ENCODE measurements at regions not wholly inside any gene's neighbourhood (a gene's known extent, or its start where the extent isn't known, plus 50 kb on each side); places are given as distances from the start of the nearest gene placed in this dataset.

DNA sequence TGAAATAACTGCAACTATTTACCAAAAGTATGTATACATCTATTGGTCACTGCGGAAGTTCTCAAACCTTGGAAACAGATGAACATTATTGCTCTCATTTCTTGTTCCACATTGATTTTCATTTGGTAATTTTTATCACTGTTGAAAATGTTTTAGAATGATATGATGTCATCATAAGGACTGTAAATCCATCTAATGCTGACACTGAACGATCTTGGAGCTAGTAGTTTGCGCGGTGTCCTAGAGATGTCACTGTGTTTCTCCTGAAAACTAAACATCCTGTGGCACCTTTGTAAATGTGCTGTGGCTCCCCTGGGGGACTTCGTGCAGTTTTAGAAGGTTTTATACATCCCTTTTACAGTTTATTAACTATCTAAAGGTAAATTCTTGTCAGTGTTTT, 73.5 kb downstream of the DNAJB9 start:
- Histone ChIP-seq H3K4me3 (ENCODE audit: insufficient read depth, low read depth, low read length) (no peak overlapping the region), H3K9me1 (ENCODE audit: insufficient read depth, low read length) (no peaks in the 10 kb centered on the region), H2BK5ac (ENCODE audit: low read depth, low read length, poor library complexity, severe bottlenecking) (no peak overlapping the region), H2BK120ac (ENCODE audit: low read depth, low read length) (no peak overlapping the region), H4K20me1 (ENCODE audit: insufficient read depth, low read length) (no peaks in the 10 kb centered on the region), H4K5ac (ENCODE audit: low read depth, low read length) (no peak overlapping the region), H3K9me3 (ENCODE audit: control insufficient read depth, insufficient read depth, low read length) (no peaks in the 10 kb centered on the region), H3K4me1 (ENCODE audit: control insufficient read depth, insufficient read depth, low read length) (no peaks in the 10 kb centered on the region), H3K4me2 (ENCODE audit: low read depth, low read length) (no peak overlapping the region), H2AK5ac (ENCODE audit: low read depth, low read length) (no peak overlapping the region), H4K91ac (ENCODE audit: insufficient read depth, low read depth, low read length) (no peak overlapping the region), H3K27me3 (ENCODE audit: control insufficient read depth, insufficient read depth, low read length) (no peaks in the 10 kb centered on the region), H2AK9ac (replicated peaks; ENCODE audit: low read depth, low read length, poor library complexity) (no peak overlapping the region), H3K18ac (ENCODE audit: low read depth, low read length) (no peak overlapping the region), H3K23ac (ENCODE audit: low read depth, low read length) (no peak overlapping the region), H3K27ac (ENCODE audit: insufficient read depth, low read length) (no peak overlapping the region), H2AFZ (replicated peaks; ENCODE audit: low read length, poor library complexity) (no peak overlapping the region), H3K79me1 (ENCODE audit: low read depth in 1 of 2, low read length in 2 of 2) (no peaks in the 10 kb centered on the region), H3K14ac (replicated peaks; ENCODE audit: low read depth, low read length) (no peak overlapping the region), H3K4ac (ENCODE audit: low read depth, low read length) (no peak overlapping the region), H4K8ac (ENCODE audit: low read depth in 2 of 2, low read length in 2 of 2) (no peak overlapping the region), H3K9ac (ENCODE audit: low read depth, low read length) (no peak overlapping the region), H3K36me3 (ENCODE audit: control insufficient read depth, insufficient read depth, low read length) (no peaks in the 10 kb centered on the region), H2BK15ac (ENCODE audit: low read depth, low read length) (no peak overlapping the region), H2BK20ac (ENCODE audit: low read depth, low read length) (no peak overlapping the region), H3K56ac (ENCODE audit: extremely low read depth, insufficient read depth, low read length) (no peak overlapping the region)
- ChIA-PET CTCF (no interaction called here), POLR2A (ENCODE audit: unreplicated experiment) (no interaction called here)
- in situ Hi-C loops (cut with MboI; ENCODE audit: low sequenced_read_pairs) (no loop called here), intact Hi-C loops (cut with micrococcal nuclease) (no loop called here), dilution Hi-C loops (cut with HindIII; ENCODE audit: low sequenced_read_pairs, unreplicated experiment) (no loop called here)
- no TSS peak for BruUV-seq (replicated peaks)
- no peak for ATAC-seq (ENCODE audit: low read depth)
- no peak for TF ChIP-seq MAFK (IDR thresholded peaks at IDR 0.05; ENCODE audit: low read depth, low read length)
- no peak for TF ChIP-seq POLR2A (IDR thresholded peaks at IDR 0.05; ENCODE audit: low read depth, low read length)
- no peak for TF ChIP-seq SMC3 (IDR thresholded peaks at IDR 0.05; ENCODE audit: low read depth, low read length)
- TF ChIP-seq MAZ (IDR thresholded peaks at IDR 0.05; ENCODE audit: borderline replicate concordance, low read depth, low read length), result no peak
- no peak for TF ChIP-seq MXI1 (IDR thresholded peaks at IDR 0.05; ENCODE audit: borderline replicate concordance, low read depth, low read length)
- TF ChIP-seq CEBPB (IDR thresholded peaks at IDR 0.05; ENCODE audit: low read depth, low read length), result no peak
- no peak for TF ChIP-seq RAD21 (IDR thresholded peaks at IDR 0.05; ENCODE audit: low read length)
- TF ChIP-seq FOS (IDR thresholded peaks at IDR 0.05; ENCODE audit: low read depth, low read length), result no peak
- TF ChIP-seq RCOR1 (IDR thresholded peaks at IDR 0.05; ENCODE audit: insufficient replicate concordance, low read length), result no peak
- TF ChIP-seq, protein P1, sequence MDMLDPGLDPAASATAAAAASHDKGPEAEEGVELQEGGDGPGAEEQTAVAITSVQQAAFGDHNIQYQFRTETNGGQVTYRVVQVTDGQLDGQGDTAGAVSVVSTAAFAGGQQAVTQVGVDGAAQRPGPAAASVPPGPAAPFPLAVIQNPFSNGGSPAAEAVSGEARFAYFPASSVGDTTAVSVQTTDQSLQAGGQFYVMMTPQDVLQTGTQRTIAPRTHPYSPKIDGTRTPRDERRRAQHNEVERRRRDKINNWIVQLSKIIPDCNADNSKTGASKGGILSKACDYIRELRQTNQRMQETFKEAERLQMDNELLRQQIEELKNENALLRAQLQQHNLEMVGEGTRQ (IDR thresholded peaks at IDR 0.05; ENCODE audit: low read depth, low read length), result no peak
- no peak for TF ChIP-seq NFE2L2 (IDR thresholded peaks at IDR 0.05; ENCODE audit: low read depth, low read length)
- TF ChIP-seq CHD1 (IDR thresholded peaks at IDR 0.05; ENCODE audit: low read depth, low read length), result no peak
- no peak for TF ChIP-seq RFX5 (IDR thresholded peaks at IDR 0.05; ENCODE audit: low read depth, low read length)
- TF ChIP-seq, protein P2, sequence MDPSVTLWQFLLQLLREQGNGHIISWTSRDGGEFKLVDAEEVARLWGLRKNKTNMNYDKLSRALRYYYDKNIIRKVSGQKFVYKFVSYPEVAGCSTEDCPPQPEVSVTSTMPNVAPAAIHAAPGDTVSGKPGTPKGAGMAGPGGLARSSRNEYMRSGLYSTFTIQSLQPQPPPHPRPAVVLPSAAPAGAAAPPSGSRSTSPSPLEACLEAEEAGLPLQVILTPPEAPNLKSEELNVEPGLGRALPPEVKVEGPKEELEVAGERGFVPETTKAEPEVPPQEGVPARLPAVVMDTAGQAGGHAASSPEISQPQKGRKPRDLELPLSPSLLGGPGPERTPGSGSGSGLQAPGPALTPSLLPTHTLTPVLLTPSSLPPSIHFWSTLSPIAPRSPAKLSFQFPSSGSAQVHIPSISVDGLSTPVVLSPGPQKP (IDR thresholded peaks at IDR 0.05; ENCODE audit: borderline replicate concordance, low read depth, low read length), result no peak
- TF ChIP-seq, protein P3, sequence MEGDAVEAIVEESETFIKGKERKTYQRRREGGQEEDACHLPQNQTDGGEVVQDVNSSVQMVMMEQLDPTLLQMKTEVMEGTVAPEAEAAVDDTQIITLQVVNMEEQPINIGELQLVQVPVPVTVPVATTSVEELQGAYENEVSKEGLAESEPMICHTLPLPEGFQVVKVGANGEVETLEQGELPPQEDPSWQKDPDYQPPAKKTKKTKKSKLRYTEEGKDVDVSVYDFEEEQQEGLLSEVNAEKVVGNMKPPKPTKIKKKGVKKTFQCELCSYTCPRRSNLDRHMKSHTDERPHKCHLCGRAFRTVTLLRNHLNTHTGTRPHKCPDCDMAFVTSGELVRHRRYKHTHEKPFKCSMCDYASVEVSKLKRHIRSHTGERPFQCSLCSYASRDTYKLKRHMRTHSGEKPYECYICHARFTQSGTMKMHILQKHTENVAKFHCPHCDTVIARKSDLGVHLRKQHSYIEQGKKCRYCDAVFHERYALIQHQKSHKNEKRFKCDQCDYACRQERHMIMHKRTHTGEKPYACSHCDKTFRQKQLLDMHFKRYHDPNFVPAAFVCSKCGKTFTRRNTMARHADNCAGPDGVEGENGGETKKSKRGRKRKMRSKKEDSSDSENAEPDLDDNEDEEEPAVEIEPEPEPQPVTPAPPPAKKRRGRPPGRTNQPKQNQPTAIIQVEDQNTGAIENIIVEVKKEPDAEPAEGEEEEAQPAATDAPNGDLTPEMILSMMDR (conservative IDR thresholded peaks at IDR 0.05; ENCODE audit: low read depth, low read length), result no peak
- no peak for TF ChIP-seq BHLHE40 (IDR thresholded peaks at IDR 0.05; ENCODE audit: low read depth, low read length)
- WGBS, 2 experiments (ENCODE audit: extremely low coverage in 2 of 2, insufficient read length in 1 of 2), result no CpG with 5 or more reads among the region's 5 CpGs
- no peak for DNase-seq
